Stomach (tissue), 4 donors: ENCODE measurements at regions not wholly inside any gene's neighbourhood (a gene's known extent, or its start where the extent isn't known, plus 50 kb on each side); places are given as distances from the start of the nearest gene placed in this dataset.

ENCODE experiments used
- CTCF ChIP-seq, 7 experiments: fragments of 450-650 bp in 4 of 7; fragments of 200-600 bp in 3 of 7; sonication (generic) in 3 of 7; IDR thresholded peaks; one replicate each; pipeline ENCODE4 v1.5.1; 2016 to 2019; ENCODE audit warnings: antibody characterized with exemption in 7 of 7, control low read depth in 2 of 7, mild to moderate bottlenecking in 1 of 7
- POLR2A ChIP-seq, 4 donors: fragments of 450-650 bp; IDR thresholded peaks; one replicate each; pipeline ENCODE4 v1.6.1; 2016; ENCODE audit warnings: antibody characterized with exemption in 4 of 4, control low read depth in 2 of 4, mild to moderate bottlenecking in 1 of 4, moderate library complexity in 1 of 4
- POLR2AphosphoS5 ChIP-seq, 3 donors: sonication (generic); formaldehyde crosslinking; IDR thresholded peaks; one replicate each; pipeline ENCODE4 v1.6.1; 2016; ENCODE audit warnings: antibody characterized with exemption in 3 of 3

- no peak for TF ChIP-seq CTCF (IDR thresholded peaks at IDR 0.05)
- TF ChIP-seq POLR2AphosphoS5 (IDR thresholded peaks at IDR 0.05), result no peak
- TF ChIP-seq POLR2A (IDR thresholded peaks at IDR 0.05), result no peak
Observed at GRCh38 chr11:80778941-80779340, 1338.1 kb upstream of the TENM4 start.
